Trophoblast cell (in vitro differentiated cells and primary cell): ENCODE measurements at regions not wholly inside any gene's neighbourhood (a gene's known extent, or its start where the extent isn't known, plus 50 kb on each side); places are given as distances from the start of the nearest gene placed in this dataset.

ENCODE experiments used
- DNase-seq, 2 donors: peaks; one replicate each; pipeline ENCODE4 v3.0.0-alpha.2; 2016
- H2AFZ ChIP-seq: 2 replicates; pipeline ENCODE4 v1.6.1; 2013; ENCODE audit warnings: low read length, moderate library complexity, mild to moderate bottlenecking; ENCODE audit not compliant: insufficient read depth, poor library complexity
- H2AK5ac ChIP-seq: 2 replicates; pipeline ENCODE4 v1.6.1; 2013; ENCODE audit warnings: mild to moderate bottlenecking, low read length
- H2BK120ac ChIP-seq: 2 replicates; pipeline ENCODE4 v1.6.1; 2013; ENCODE audit warnings: low read length, mild to moderate bottlenecking, moderate library complexity; ENCODE audit not compliant: insufficient read depth, poor library complexity
- H2BK12ac ChIP-seq: 2 replicates; pipeline ENCODE4 v1.6.1; 2013; ENCODE audit warnings: mild to moderate bottlenecking, low read length, moderate library complexity
- H2BK5ac ChIP-seq: 2 replicates; pipeline ENCODE4 v1.6.1; 2013; ENCODE audit warnings: low read length, low read depth, moderate library complexity, mild to moderate bottlenecking; ENCODE audit not compliant: poor library complexity
- H3K14ac ChIP-seq: 2 replicates; pipeline ENCODE4 v1.6.1; 2013; ENCODE audit warnings: mild to moderate bottlenecking, low read length
- H3K18ac ChIP-seq: 2 replicates; pipeline ENCODE4 v1.6.1; 2013; ENCODE audit warnings: mild to moderate bottlenecking, low read length
- H3K23ac ChIP-seq: 2 replicates; pipeline ENCODE4 v1.6.1; 2013; ENCODE audit warnings: low read length
- H3K27ac ChIP-seq: 2 replicates; pipeline ENCODE4 v1.5.1; 2013; ENCODE audit warnings: low read depth, mild to moderate bottlenecking, inconsistent platforms, low read length, moderate library complexity
- H3K27me3 ChIP-seq: 2 replicates; pipeline ENCODE4 v1.6.1; 2013; ENCODE audit warnings: inconsistent platforms, mild to moderate bottlenecking, low read length, moderate library complexity; ENCODE audit not compliant: insufficient read depth
- H3K36me3 ChIP-seq, 2 experiments: 1 replicate in 1 of 2; 2 replicates in 1 of 2; pipeline ENCODE4 v1.6.1; 2013; ENCODE audit warnings: low read length in 2 of 2, mild to moderate bottlenecking in 2 of 2, moderate library complexity in 1 of 2; ENCODE audit not compliant: insufficient read depth in 2 of 2, control insufficient read depth in 1 of 2
- H3K4ac ChIP-seq: 2 replicates; pipeline ENCODE4 v1.6.1; 2013; ENCODE audit warnings: low read depth, mild to moderate bottlenecking, low read length, moderate library complexity
- H3K4me1 ChIP-seq, 2 experiments: 1 replicate in 1 of 2; 2 replicates in 1 of 2; pipeline ENCODE4 v1.6.1; 2013; ENCODE audit warnings: low read length in 2 of 2, mild to moderate bottlenecking in 2 of 2, moderate library complexity in 1 of 2; ENCODE audit not compliant: insufficient read depth in 2 of 2, control insufficient read depth in 1 of 2
- H3K4me2 ChIP-seq: 2 replicates; pipeline ENCODE4 v1.6.1; 2013; ENCODE audit warnings: inconsistent platforms, mild to moderate bottlenecking, low read length, moderate library complexity
- H3K4me3 ChIP-seq: 2 replicates; pipeline ENCODE4 v1.5.1; 2013; ENCODE audit warnings: mild to moderate bottlenecking, low read depth, low read length, inconsistent platforms
- H3K79me1 ChIP-seq: one replicate; pipeline ENCODE4 v1.6.1; 2013; ENCODE audit warnings: low read length
- H3K79me2 ChIP-seq: 2 replicates; pipeline ENCODE4 v1.6.1; 2013; ENCODE audit warnings: low read length, mild to moderate bottlenecking; ENCODE audit not compliant: control insufficient read depth, insufficient read depth, poor library complexity
- H3K9ac ChIP-seq: 2 replicates; pipeline ENCODE4 v1.6.1; 2013; ENCODE audit warnings: mild to moderate bottlenecking, low read length
- H3K9me3 ChIP-seq: 2 replicates; pipeline ENCODE4 v1.6.1; 2013; ENCODE audit warnings: low read depth, mild to moderate bottlenecking, control low read depth, inconsistent platforms, low read length; ENCODE audit not compliant: insufficient read depth
- H4K12ac ChIP-seq: 2 replicates; pipeline ENCODE4 v1.6.1; 2013; ENCODE audit warnings: low read depth, mild to moderate bottlenecking, low read length, moderate library complexity
- H4K8ac ChIP-seq: 2 replicates; pipeline ENCODE4 v1.6.1; 2013; ENCODE audit warnings: low read depth, mild to moderate bottlenecking, low read length, moderate library complexity
- H4K91ac ChIP-seq: one replicate; pipeline ENCODE4 v1.6.1; 2013; ENCODE audit warnings: low read depth, mild to moderate bottlenecking, low read length, moderate library complexity
- WGBS: extraction: QIAGEN DNeasy Blood & Tissue Kit; methylation state at CpG from one replicate; pipeline ENCODE4 v1.1.7; 2013; ENCODE audit warnings: missing lambda C conversion rate; ENCODE audit not compliant: insufficient read length, insufficient coverage; ENCODE audit errors: extremely low coverage; 5-methylcytosine and 5-hydroxymethylcytosine counted together

DNA sequence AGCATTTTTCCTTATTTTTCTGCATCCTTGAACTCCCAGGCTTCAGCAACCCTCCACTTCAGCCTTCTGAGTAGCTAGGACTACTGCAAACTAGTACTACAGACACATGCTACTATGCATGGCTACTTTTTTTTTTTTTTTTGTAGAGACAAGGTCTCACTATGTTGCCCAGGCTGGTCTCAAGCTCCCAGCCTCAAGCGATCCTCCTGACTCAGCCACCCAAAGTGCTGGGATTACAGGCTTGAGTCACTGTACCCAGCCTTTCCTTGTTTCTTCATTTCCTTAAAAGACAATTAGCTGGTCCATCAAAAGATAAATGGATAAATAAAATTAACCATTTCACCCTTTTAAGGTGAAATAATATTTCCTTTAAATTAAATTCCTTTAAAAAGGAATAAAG is 205.8 kb downstream of the SPTSSA start:
- Histone ChIP-seq H3K18ac (no peak overlapping the region), H3K9me3 (no peaks in the 10 kb centered on the region), H4K91ac (no peak overlapping the region), H3K79me1 (peaks cover 6% of the 10 kb centered on the region), H3K23ac (no peak overlapping the region), H2AFZ (no peak overlapping the region), H2AK5ac (no peak overlapping the region), H4K12ac (no peak overlapping the region), H3K4me2 (no peak overlapping the region), H4K8ac (no peak overlapping the region), H3K4me3 (no peak overlapping the region), H3K27me3 (no peaks in the 10 kb centered on the region), H2BK120ac (no peak overlapping the region), H2BK5ac (no peak overlapping the region), H3K4ac (no peak overlapping the region), H3K9ac (no peak overlapping the region), H3K14ac (no peak overlapping the region), H3K79me2 (no peaks in the 10 kb centered on the region), H3K27ac (no peak overlapping the region), H3K36me3 (no peaks in the 10 kb centered on the region), H2BK12ac (no peak overlapping the region), H3K4me1 (peaks cover 9 to 19% of the 10 kb centered on the region in 2 experiments)
- no CpG with 5 or more reads among the region's 1 CpG for WGBS
- DNase-seq, result peak; percentile 71 to 74

DNA sequence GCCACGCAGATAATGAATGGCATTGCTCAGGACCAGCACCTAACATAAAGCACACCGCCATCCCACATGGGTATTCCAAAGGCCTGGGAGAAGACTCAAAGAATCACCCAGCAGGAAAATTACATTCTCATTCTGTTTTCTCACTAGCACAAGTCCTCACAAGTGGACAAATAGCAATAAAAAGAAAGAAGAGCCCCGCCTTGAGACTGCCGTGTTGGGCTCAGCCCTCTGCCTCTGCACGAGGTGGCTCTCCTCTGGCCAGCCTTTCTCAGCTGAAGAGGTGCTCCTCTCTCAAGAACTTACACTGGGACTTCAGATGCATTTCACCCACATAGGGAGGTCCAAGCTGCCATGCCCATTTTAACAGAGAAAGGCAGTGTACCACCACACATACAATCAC is 207.5 kb downstream of the SPTSSA start:
- Histone ChIP-seq H2AFZ (no peak overlapping the region), H3K27ac (no peak overlapping the region), H3K36me3 (no peaks in the 10 kb centered on the region), H3K23ac (no peak overlapping the region), H4K91ac (peak overlapping the region; percentile 46), H3K9me3 (peaks cover 2% of the 10 kb centered on the region), H2AK5ac (peak overlapping the region; percentile 64), H3K4me3 (no peak overlapping the region), H3K4me1 (peaks cover 12 to 19% of the 10 kb centered on the region in 2 experiments), H3K27me3 (no peaks in the 10 kb centered on the region), H2BK120ac (no peak overlapping the region), H3K79me2 (no peaks in the 10 kb centered on the region), H4K8ac (no peak overlapping the region), H3K9ac (no peak overlapping the region), H3K4me2 (no peak overlapping the region), H3K4ac (no peak overlapping the region), H3K18ac (no peak overlapping the region), H2BK12ac (peak overlapping the region; percentile 63), H4K12ac (no peak overlapping the region), H3K14ac (no peak overlapping the region), H3K79me1 (peaks cover 6% of the 10 kb centered on the region), H2BK5ac (no peak overlapping the region)
- peak in 1 of 2 donors; percentile 33 for DNase-seq
- WGBS, result no CpG with 5 or more reads among the region's 5 CpGs

DNA sequence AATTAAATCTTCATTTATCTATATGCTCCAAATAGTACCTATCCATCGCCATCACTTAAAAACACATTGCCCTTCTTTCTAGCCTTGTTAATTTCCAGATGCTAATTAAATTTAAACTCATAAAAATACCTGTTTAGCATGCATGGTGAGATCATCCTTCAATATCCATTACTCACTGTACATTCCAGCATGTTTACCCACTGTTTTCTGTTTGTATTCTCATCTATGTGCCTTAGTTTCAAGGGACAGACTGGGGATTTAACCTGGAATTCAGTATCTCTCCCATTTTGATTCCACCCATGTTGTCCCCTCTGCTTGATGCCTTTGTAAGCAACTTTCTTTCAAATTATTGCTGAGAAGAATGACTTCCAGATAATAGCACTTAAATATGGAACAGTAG is 208.0 kb downstream of the SPTSSA start:
- H3K9ac ChIP-seq, result no peak overlapping the region

DNA sequence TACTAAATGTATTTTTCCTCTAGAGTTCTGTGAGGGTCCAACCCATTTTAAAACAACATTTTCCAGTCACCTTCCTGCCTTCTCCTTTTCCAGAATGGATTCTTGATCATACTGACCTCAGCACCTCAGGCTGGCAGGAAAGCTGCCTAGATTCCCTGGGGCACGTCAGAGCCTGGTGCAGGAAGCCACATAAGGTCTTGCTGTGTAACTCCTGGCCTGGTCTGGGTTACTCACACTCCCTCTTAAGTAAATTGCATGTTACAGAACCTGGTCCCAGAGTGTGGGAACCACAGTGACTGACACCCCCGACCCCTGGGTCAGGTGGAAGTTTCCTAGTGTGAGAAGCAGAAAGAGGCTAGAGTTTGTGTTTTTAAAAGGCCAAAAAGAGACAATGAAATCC is 209.8 kb downstream of the SPTSSA start:
- Histone ChIP-seq H3K9me3 (peaks cover 2% of the 10 kb centered on the region), H2BK12ac (no peak overlapping the region), H2BK120ac (no peak overlapping the region), H4K8ac (no peak overlapping the region), H3K79me1 (peaks cover 5% of the 10 kb centered on the region), H3K27me3 (no peaks in the 10 kb centered on the region), H2AK5ac (no peak overlapping the region), H3K4ac (no peak overlapping the region), H2BK5ac (no peak overlapping the region), H3K18ac (no peak overlapping the region), H2AFZ (no peak overlapping the region), H3K14ac (no peak overlapping the region), H3K9ac (no peak overlapping the region), H3K79me2 (no peaks in the 10 kb centered on the region), H3K23ac (no peak overlapping the region), H3K4me3 (no peak overlapping the region), H4K12ac (no peak overlapping the region), H3K4me2 (no peak overlapping the region), H4K91ac (no peak overlapping the region), H3K27ac (no peak overlapping the region), H3K36me3 (no peaks in the 10 kb centered on the region), H3K4me1 (peaks cover 10 to 14% of the 10 kb centered on the region in 2 experiments)
- WGBS, result no CpG with 5 or more reads among the region's 2 CpGs
- DNase-seq, result no peak

More for the DNA sequence above, 208.0 kb downstream of the SPTSSA start:
- no peaks in the 10 kb centered on the region for H3K27me3 ChIP-seq
- peaks cover 12 to 19% of the 10 kb centered on the region in 2 experiments for H3K4me1 ChIP-seq
- no peak overlapping the region for H2AK5ac ChIP-seq
- H2BK120ac ChIP-seq, result no peak overlapping the region
- no peak overlapping the region for H3K4ac ChIP-seq
- H3K9me3 ChIP-seq, result peaks cover 2% of the 10 kb centered on the region
- H2AFZ ChIP-seq, result no peak overlapping the region
- H2BK5ac ChIP-seq, result no peak overlapping the region
- no peak overlapping the region for H3K4me2 ChIP-seq
- no peak overlapping the region for H3K18ac ChIP-seq
- no peak overlapping the region for H4K8ac ChIP-seq
- DNase-seq, result no peak
- H3K14ac ChIP-seq, result no peak overlapping the region
- no peak overlapping the region for H2BK12ac ChIP-seq
- H3K36me3 ChIP-seq, result no peaks in the 10 kb centered on the region
- H3K23ac ChIP-seq, result no peak overlapping the region
- no peak overlapping the region for H3K27ac ChIP-seq
- H4K12ac ChIP-seq, result no peak overlapping the region
- 100% methylated on average over 1 of the region's 1 CpG for WGBS
- no peak overlapping the region for H4K91ac ChIP-seq
- no peaks in the 10 kb centered on the region for H3K79me2 ChIP-seq
- peaks cover 6% of the 10 kb centered on the region for H3K79me1 ChIP-seq
- no peak overlapping the region for H3K4me3 ChIP-seq
